Anterior cingulate cortex (tissue), 58 donors: ENCODE measurements at regions not wholly inside any gene's neighbourhood (a gene's known extent, or its start where the extent isn't known, plus 50 kb on each side); places are given as distances from the start of the nearest gene placed in this dataset.
A peak's percentile ranks its signal among the peaks of the same experiment; 100 is the strongest.
"Not testable (repeated sequence)": the region's sequence is repeated elsewhere in the genome, so short reads cannot be mapped to it uniquely, and the experiment has no call there.

Experiments used
- DNase-seq, 58 donors: peaks; one replicate each; lab custom pipeline; 2025; lab: John Stamatoyannopoulos, UW

GRCh38 chr12:103011974-103012763 is 54.7 kb downstream of the ASCL1 start:
- no peak for DNase-seq

GRCh38 chr12:103012884-103013283 is 55.4 kb downstream of the ASCL1 start:
- peak in 53 of 58 donors; percentile 9 to 89 (median 62) for DNase-seq

GRCh38 chr12:103013741-103014300 is 56.3 kb downstream of the ASCL1 start:
- DNase-seq, result peak in 32 of 58 donors; percentile 3 to 58 (median 24)

- no peak for DNase-seq
Observed at GRCh38 chr12:103016381-103016780, 58.9 kb downstream of the ASCL1 start.

- no peak for DNase-seq
Observed at GRCh38 chr12:103020839-103021238, 63.4 kb downstream of the ASCL1 start.

- DNase-seq, result no peak
Observed at GRCh38 chr12:103021538-103022218, 64.2 kb downstream of the ASCL1 start.

- no peak for DNase-seq
Observed at GRCh38 chr12:103024650-103025049, 67.2 kb downstream of the ASCL1 start.

GRCh38 chr12:103026643-103027042 is 69.2 kb downstream of the ASCL1 start:
- not testable (repeated sequence) for DNase-seq

- no peak for DNase-seq
Observed at GRCh38 chr12:103028881-103029639, 71.6 kb downstream of the ASCL1 start.

GRCh38 chr12:103036581-103037214 is 79.2 kb downstream of the ASCL1 start:
- DNase-seq, result no peak

- DNase-seq, result no peak
Observed at GRCh38 chr12:103043531-103044486, 86.3 kb downstream of the ASCL1 start.

GRCh38 chr12:103046154-103046553 is 88.7 kb downstream of the ASCL1 start:
- DNase-seq, result no peak

- no peak for DNase-seq
Observed at GRCh38 chr12:103050273-103050672, 92.8 kb downstream of the ASCL1 start.

- no peak for DNase-seq
Observed at GRCh38 chr12:103053089-103053488, 95.6 kb downstream of the ASCL1 start.

GRCh38 chr12:103073630-103074029 is 116.2 kb downstream of the ASCL1 start:
- DNase-seq, result no peak

- DNase-seq, result no peak
Observed at GRCh38 chr12:103075848-103076247, 118.4 kb downstream of the ASCL1 start.

- no peak for DNase-seq
Observed at GRCh38 chr12:103077108-103077773, 119.8 kb downstream of the ASCL1 start.

- no peak for DNase-seq
Observed at GRCh38 chr12:103085541-103085940, 128.1 kb downstream of the ASCL1 start.

- no peak for DNase-seq
Observed at GRCh38 chr12:103086471-103086870, 129.0 kb downstream of the ASCL1 start.
